GM21737 (cell line): ENCODE measurements at regions not wholly inside any gene's neighbourhood (a gene's known extent, or its start where the extent isn't known, plus 50 kb on each side); places are given as distances from the start of the nearest gene placed in this dataset.

Experiments used
- ATAC-seq: cut with Tn5 transposase; IDR thresholded peaks from one replicate; pipeline ENCODE4 v1.9.1; 2021; ENCODE audit warnings: mild to moderate bottlenecking, moderate library complexity; ENCODE audit not compliant: unreplicated experiment

DNA sequence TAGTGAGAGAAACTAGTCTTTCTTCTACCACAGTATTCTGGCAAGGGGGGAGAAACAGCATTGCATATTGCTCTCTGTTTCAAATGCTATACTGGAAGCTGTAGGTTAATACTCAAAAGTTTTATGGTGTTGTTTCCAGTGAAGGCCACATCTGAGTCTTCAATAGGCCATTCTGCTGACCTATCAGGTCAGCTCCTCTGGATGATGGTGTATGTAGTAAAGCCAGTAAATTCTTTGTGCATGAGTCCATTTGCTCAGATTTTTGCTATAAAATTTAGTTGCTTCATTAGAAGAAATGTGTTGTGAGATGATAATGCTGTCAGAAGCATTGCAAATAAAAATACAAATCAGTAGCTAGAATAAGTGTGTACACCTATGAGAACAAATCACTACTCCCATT is 64.9 kb upstream of the RBMS3 start:
- no peak for ATAC-seq

DNA sequence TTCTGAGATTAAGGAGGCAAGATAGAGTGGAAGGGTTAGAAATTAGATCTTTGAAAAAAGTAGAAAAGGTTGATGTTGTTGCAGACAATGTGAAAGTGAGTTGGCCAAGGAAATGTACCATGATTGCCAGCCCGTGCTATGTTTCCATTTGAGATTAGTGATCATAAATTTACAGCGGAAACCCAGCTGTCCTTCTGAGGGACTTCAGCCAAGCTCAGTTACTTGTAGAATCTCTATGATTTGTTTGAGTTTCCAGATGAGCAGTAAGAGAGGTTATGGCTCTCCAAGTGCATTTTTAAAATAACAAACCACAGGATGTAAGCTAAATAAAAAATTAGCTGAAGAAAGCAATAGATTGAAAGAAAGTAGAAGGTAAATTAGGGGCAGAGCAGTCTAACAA is 54.2 kb upstream of the RBMS3 start:
- ATAC-seq = no peak

DNA sequence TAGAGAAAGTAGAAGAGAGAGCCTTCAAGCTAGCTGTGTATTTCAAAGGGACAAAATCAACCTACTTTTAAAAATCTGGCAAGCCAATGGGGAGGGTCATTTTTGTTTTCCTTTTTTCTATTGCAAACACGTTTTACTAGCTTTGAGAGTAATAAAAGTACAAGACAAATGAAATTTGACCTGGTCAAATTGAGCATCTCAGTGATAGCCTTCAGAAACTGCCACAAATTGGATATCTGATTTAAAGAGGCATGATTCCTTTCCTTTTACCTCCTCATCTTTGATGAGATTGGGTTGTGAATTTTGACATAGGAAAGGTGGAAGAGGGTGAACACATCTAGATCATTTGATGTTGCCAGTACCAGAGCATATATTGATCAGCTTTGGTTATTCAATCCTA is 53.6 kb upstream of the RBMS3 start:
- ATAC-seq = no peak
